ENCODE measurements at regions not wholly inside any gene's neighbourhood (a gene's known extent, or its start where the extent isn't known, plus 50 kb on each side); places are given as distances from the start of the nearest gene placed in this dataset.

- DNase-seq (ENCODE audit: extremely low read depth, low read depth) = no peak
- no peak for TF ChIP-seq CTCF (IDR thresholded peaks at IDR 0.05; ENCODE audit: low read depth, low read length, missing control alignments)
- no peak overlapping the region for H3K4me3 ChIP-seq (replicated peaks; ENCODE audit: low read depth, low read length)
Observed at GRCh38 chr10:2392145-2392812, 655.0 kb upstream of the ADARB2 start.

- no peak for TF ChIP-seq CTCF (IDR thresholded peaks at IDR 0.05; ENCODE audit: low read depth, low read length, missing control alignments)
- no peak for DNase-seq (ENCODE audit: extremely low read depth, low read depth)
- no peak overlapping the region for H3K4me3 ChIP-seq (replicated peaks; ENCODE audit: low read depth, low read length)
Observed at GRCh38 chr10:2387672-2388071, 650.3 kb upstream of the ADARB2 start.

GRCh38 chr10:2387261-2387660, 649.9 kb upstream of the ADARB2 start:
- TF ChIP-seq CTCF (IDR thresholded peaks at IDR 0.05; ENCODE audit: low read depth, low read length, missing control alignments) = no peak
- no peak overlapping the region for H3K4me3 ChIP-seq (replicated peaks; ENCODE audit: low read depth, low read length)
- DNase-seq (ENCODE audit: extremely low read depth, low read depth) = no peak

GRCh38 chr10:2380218-2380617, 642.9 kb upstream of the ADARB2 start:
- DNase-seq (ENCODE audit: extremely low read depth, low read depth) = no peak
- no peak for TF ChIP-seq CTCF (IDR thresholded peaks at IDR 0.05; ENCODE audit: low read depth, low read length, missing control alignments)
- no peak overlapping the region for H3K4me3 ChIP-seq (replicated peaks; ENCODE audit: low read depth, low read length)

GRCh38 chr10:2367083-2367482, 629.8 kb upstream of the ADARB2 start:
- DNase-seq (ENCODE audit: extremely low read depth, low read depth) = no peak
- no peak for TF ChIP-seq CTCF (IDR thresholded peaks at IDR 0.05; ENCODE audit: low read depth, low read length, missing control alignments)
- no peak overlapping the region for H3K4me3 ChIP-seq (replicated peaks; ENCODE audit: low read depth, low read length)

- DNase-seq (ENCODE audit: extremely low read depth, low read depth) = no peak
- no peak overlapping the region for H3K4me3 ChIP-seq (replicated peaks; ENCODE audit: low read depth, low read length)
- TF ChIP-seq CTCF (IDR thresholded peaks at IDR 0.05; ENCODE audit: low read depth, low read length, missing control alignments) = no peak
Observed at GRCh38 chr10:2366264-2366931, 629.1 kb upstream of the ADARB2 start.

Data from HFF-Myc (cell line).